ENCODE measurements at regions not wholly inside any gene's neighbourhood (a gene's known extent, or its start where the extent isn't known, plus 50 kb on each side); places are given as distances from the start of the nearest gene placed in this dataset.

GRCh38 chr7:155188821-155189581, 108.7 kb upstream of the INSIG1 start:
- TF ChIP-seq SIN3A (IDR thresholded peaks at IDR 0.05; ENCODE audit: borderline replicate concordance, insufficient read depth, low read length) = no peak
- TF ChIP-seq POLR2AphosphoS5 (IDR thresholded peaks at IDR 0.05; ENCODE audit: low read depth, low read length) = no peak
- no peak for TF ChIP-seq REST (IDR thresholded peaks at IDR 0.05; ENCODE audit: insufficient read depth in 1 of 2, low read depth in 2 of 2, low read length in 2 of 2)
- TF ChIP-seq TAF1 (IDR thresholded peaks at IDR 0.05; ENCODE audit: borderline replicate concordance, insufficient read depth, low read length) = no peak

Measured in PFSK-1 (cell line).